Ovary (tissue), 3 donors: ENCODE measurements at regions not wholly inside any gene's neighbourhood (a gene's known extent, or its start where the extent isn't known, plus 50 kb on each side); places are given as distances from the start of the nearest gene placed in this dataset.

Experiments used
- POLR2A ChIP-seq: fragments of 450-650 bp; IDR thresholded peaks from one replicate; pipeline ENCODE4 v1.6.1; 2017; ENCODE audit warnings: antibody characterized with exemption, mild to moderate bottlenecking, moderate library complexity
- TF ChIP-seq, protein P1 (sequence below), 3 donors: fragments of 450-650 bp in 2 of 3; fragments of 200-600 bp in 1 of 3; IDR thresholded peaks; one replicate each; pipeline versions ENCODE4 v1.5.1 to v1.8.0; 2016 to 2022; ENCODE audit warnings: antibody characterized with exemption in 3 of 3, mild to moderate bottlenecking in 1 of 3
- donor health status: DM: no; HTN: no; CAD: no.

DNA sequence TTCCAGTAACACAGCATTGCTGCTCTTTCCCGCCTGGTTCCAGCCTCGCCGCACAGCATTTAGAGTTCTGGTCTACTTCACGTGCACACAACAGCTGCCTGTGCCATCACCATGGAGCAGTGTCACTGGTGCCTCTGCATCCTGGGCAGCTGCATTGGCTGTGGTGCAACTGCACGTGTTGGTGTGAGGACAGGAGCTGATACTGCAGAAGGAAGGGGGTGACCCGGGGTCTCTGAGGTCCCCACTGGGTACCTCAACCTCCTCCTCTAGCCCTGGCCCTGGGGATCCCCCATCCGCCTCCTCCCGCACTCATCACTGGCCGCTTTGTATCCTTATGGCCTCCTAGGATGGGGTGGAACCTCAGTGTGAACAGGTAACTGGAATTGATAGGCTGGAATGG is 112.5 kb downstream of the SOX1 start:
- no peak for TF ChIP-seq POLR2A
- TF ChIP-seq, protein P1, sequence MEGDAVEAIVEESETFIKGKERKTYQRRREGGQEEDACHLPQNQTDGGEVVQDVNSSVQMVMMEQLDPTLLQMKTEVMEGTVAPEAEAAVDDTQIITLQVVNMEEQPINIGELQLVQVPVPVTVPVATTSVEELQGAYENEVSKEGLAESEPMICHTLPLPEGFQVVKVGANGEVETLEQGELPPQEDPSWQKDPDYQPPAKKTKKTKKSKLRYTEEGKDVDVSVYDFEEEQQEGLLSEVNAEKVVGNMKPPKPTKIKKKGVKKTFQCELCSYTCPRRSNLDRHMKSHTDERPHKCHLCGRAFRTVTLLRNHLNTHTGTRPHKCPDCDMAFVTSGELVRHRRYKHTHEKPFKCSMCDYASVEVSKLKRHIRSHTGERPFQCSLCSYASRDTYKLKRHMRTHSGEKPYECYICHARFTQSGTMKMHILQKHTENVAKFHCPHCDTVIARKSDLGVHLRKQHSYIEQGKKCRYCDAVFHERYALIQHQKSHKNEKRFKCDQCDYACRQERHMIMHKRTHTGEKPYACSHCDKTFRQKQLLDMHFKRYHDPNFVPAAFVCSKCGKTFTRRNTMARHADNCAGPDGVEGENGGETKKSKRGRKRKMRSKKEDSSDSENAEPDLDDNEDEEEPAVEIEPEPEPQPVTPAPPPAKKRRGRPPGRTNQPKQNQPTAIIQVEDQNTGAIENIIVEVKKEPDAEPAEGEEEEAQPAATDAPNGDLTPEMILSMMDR (IDR thresholded peaks at IDR 0.05), result no peak
